K562 (cell line): ENCODE measurements at regions not wholly inside any gene's neighbourhood (a gene's known extent, or its start where the extent isn't known, plus 50 kb on each side); places are given as distances from the start of the nearest gene placed in this dataset.
A peak's percentile ranks its signal among the peaks of the same experiment; 100 is the strongest.

Experiments used
- ATAC-seq: fragments of 200-7000 bp; cut with Tn5 transposase; 3 replicates; pipeline ENCODE4 v1.9.1; 2020; ENCODE audit warnings: moderate library complexity
- BruUV-seq: library from RNA; stranded (reverse); fragments of 400-500 nt; replicated peaks from 2 replicates; lab custom pipeline; 2021; lab: Mats Ljungman, UMichigan
- CTCF ChIA-PET: fragments of 300-600 bp; formaldehyde crosslinking; extraction: SDS; loops from one replicate; lab custom pipeline; 2021; ENCODE audit warnings: low intra/inter-chr PET ratio; lab: Yijun Ruan, JAX
- POLR2A ChIA-PET: fragments of 300-600, 350-650 bp; sonication (Branson Sonifier 250); formaldehyde crosslinking; extraction: SDS; loops from one replicate; lab custom pipeline; 2021; ENCODE audit warnings: antibody characterized with exemption, inconsistent platforms; lab: Yijun Ruan, JAX
- DNase-seq, 4 experiments: peaks; one replicate each; pipeline versions ENCODE4 v3.0.0 to v3.0.0-alpha.2; 2011 to 2018; ENCODE audit warnings: low spot score in 3 of 4, mixed read lengths in 3 of 4; ENCODE audit errors: extremely low read depth in 1 of 4
- FAIRE-seq: peaks from 2 replicates; lab custom pipeline; 2011; peaks lifted over from hg19 to GRCh38; lab: Jason Lieb, UNC
- H2AFZ ChIP-seq: 2 replicates; pipeline ENCODE4 v1.6.0; 2011; ENCODE audit warnings: low read depth, low read length, control low read depth, inconsistent platforms
- H3K27ac ChIP-seq: fragments of 200-600 bp; 3 replicates; pipeline ENCODE4 v1.8.0; 2011; ENCODE audit warnings: low read depth, mild to moderate bottlenecking, control low read depth, inconsistent platforms, low read length, moderate library complexity, mixed read lengths; ENCODE audit errors: extremely low read depth
- H3K27me3 ChIP-seq, 2 experiments: fragments of 300-600 bp in 1 of 2; 2 replicates in 1 of 2; 3 replicates in 1 of 2; pipeline versions ENCODE4 v1.6.0 to v1.8.0; 2011; ENCODE audit warnings: inconsistent platforms in 2 of 2, low read length in 2 of 2, mild to moderate bottlenecking in 1 of 2, mixed read lengths in 1 of 2, moderate library complexity in 1 of 2; ENCODE audit not compliant: control insufficient read depth in 2 of 2, insufficient read depth in 2 of 2
- H3K36me3 ChIP-seq: fragments of 300-600 bp; 3 replicates; pipeline ENCODE4 v1.8.0; 2011; ENCODE audit warnings: mild to moderate bottlenecking, low read length, inconsistent platforms; ENCODE audit not compliant: control insufficient read depth, insufficient read depth
- H3K4me1 ChIP-seq, 2 experiments: fragments of 200-600 bp in 1 of 2; replicated peaks in 1 of 2; 2 replicates in 1 of 2; 3 replicates in 1 of 2; pipeline versions ENCODE4 v1.5.1 to v1.8.0; 2011; ENCODE audit warnings: inconsistent platforms in 2 of 2, low read length in 2 of 2, mild to moderate bottlenecking in 1 of 2, mixed read lengths in 1 of 2, moderate library complexity in 1 of 2; ENCODE audit not compliant: control insufficient read depth in 2 of 2, insufficient read depth in 2 of 2
- H3K4me2 ChIP-seq: 2 replicates; pipeline ENCODE4 v1.6.1; 2011; ENCODE audit warnings: low read length, control low read depth, inconsistent platforms, mixed read lengths; ENCODE audit not compliant: insufficient read depth
- H3K4me3 ChIP-seq: fragments of 200-600 bp; sonication (generic), shearing (Covaris generic); 2 replicates; pipeline ENCODE4 v1.5.1; 2016; ENCODE audit warnings: control low read depth, inconsistent platforms
- H3K79me2 ChIP-seq: fragments of 200-600 bp; 3 replicates; pipeline ENCODE4 v1.8.0; 2011; ENCODE audit warnings: low read length, inconsistent platforms; ENCODE audit not compliant: control insufficient read depth, insufficient read depth
- H3K9ac ChIP-seq, 2 experiments: 2 replicates each; pipeline versions ENCODE4 v1.6.0 to v1.6.1; 2011; ENCODE audit warnings: low read depth in 2 of 2, low read length in 2 of 2, control low read depth in 1 of 2, inconsistent platforms in 1 of 2, mild to moderate bottlenecking in 1 of 2, mixed read lengths in 1 of 2; ENCODE audit not compliant: insufficient read depth in 1 of 2
- H3K9me1 ChIP-seq: one replicate; pipeline ENCODE4 v1.6.0; 2011; ENCODE audit warnings: inconsistent platforms, mild to moderate bottlenecking, low read length, moderate library complexity; ENCODE audit not compliant: control insufficient read depth, insufficient read depth
- H3K9me3 ChIP-seq: replicated peaks from 2 replicates; pipeline ENCODE4 v1.5.1; 2011; ENCODE audit warnings: low read depth, low read length, inconsistent platforms; ENCODE audit not compliant: control insufficient read depth, insufficient read depth
- H4K20me1 ChIP-seq: replicated peaks from 2 replicates; pipeline ENCODE4 v1.6.1; 2011; ENCODE audit warnings: low read length, inconsistent platforms, mixed read lengths; ENCODE audit not compliant: control insufficient read depth, insufficient read depth
- EP300 ChIP-seq: IDR thresholded peaks from 2 replicates; pipeline ENCODE4 v1.6.1; 2012; ENCODE audit warnings: low read length, improper control_type of control experiment
- RFX1 ChIP-seq: fragments of 450-650 bp; IDR thresholded peaks from 2 replicates; pipeline ENCODE4 v1.6.1; 2016; ENCODE audit warnings: mild to moderate bottlenecking, moderate library complexity
- WGBS: fragments of 100-300 bp; shearing (Covaris generic); methylation state at CpG from one replicate; pipeline ENCODE4 v1.1.6; 2016; ENCODE audit warnings: low coverage, mixed read lengths; ENCODE audit not compliant: insufficient coverage; ENCODE audit errors: missing lambda C conversion rate; 5-methylcytosine and 5-hydroxymethylcytosine counted together
- in situ Hi-C: fragments of 300-500 bp; cut with MboI; formaldehyde crosslinking; loops from 4 replicates; pipeline ENCODE4 v1.15.0; 2018; ENCODE audit warnings: inconsistent platforms, mixed read lengths
- intact Hi-C: fragments of 100-400 bp; cut with micrococcal nuclease; formaldehyde crosslinking; loops from 2 replicates; pipeline ENCODE4 v1.14.2; 2022
- TF ChIP-seq, protein P1 (sequence below): IDR thresholded peaks from 3 replicates; pipeline ENCODE4 v1.6.1; 2011; ENCODE audit warnings: borderline replicate concordance, mild to moderate bottlenecking; ENCODE audit not compliant: insufficient read length, insufficient read depth
- TF ChIP-seq, protein P2 (sequence below), 2 experiments: IDR thresholded peaks in 1 of 2; conservative IDR thresholded peaks in 1 of 2; 2 replicates each; pipeline ENCODE4 v1.6.1; 2016; ENCODE audit warnings: low read depth in 2 of 2, mild to moderate bottlenecking in 1 of 2, missing compliant biosample characterization in 1 of 2, missing genetic modification characterization in 1 of 2, moderate library complexity in 1 of 2
- TF ChIP-seq, protein P3 (sequence below): fragments of 450-650 bp; IDR thresholded peaks from 2 replicates; pipeline ENCODE4 v1.6.1; 2016

DNA sequence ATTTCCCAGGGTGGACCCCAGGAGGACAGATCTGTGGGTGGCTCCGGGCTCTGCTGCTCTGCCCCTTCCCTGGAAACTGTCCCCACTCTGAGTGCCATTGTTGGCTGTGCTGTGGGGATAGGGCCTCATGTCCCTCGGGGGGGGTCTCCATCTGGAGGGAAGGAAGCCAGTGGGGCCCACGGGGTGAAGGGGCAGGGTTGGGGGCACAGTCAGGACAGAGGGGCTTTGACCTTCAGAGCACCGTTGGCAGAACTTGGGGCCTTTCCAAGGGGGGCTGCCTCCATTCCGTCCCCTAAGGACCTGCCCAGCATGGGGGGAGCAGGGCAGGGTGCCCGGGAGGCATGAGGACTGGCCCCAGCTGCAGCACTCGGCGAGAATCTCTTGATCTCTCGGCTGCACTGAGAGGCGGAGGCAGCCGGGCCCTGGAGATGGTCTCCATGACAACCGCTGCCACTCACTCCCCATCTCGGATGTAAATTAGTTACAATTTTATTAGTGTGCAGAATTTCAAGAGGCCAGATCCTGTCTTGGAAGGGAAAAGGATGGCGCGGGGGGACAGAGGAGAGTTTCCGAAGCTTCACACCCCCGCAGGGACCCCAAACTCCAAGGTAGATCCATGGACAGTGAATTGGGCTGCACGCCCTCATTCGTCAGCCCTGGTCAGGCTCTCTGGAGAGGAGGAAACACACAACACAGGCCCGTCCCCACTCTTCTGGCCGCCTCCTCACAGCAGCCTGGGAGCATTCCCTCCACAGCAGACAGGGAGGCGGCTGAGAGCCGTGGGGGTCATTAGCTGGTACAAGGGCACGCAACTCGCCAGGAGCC, 216.2 kb upstream of the IER5L start:
- FAIRE-seq (no peak), ATAC-seq (0 out of 3 replicates have a peak, but pooled peaks have one; percentile 43), DNase-seq (no peak)
- Histone ChIP-seq H2AFZ (no peak overlapping the region), H3K4me1 (peaks cover 6 to 10% of the 10 kb centered on the region in 2 experiments; a peak in 3 of 5 replicates), H3K36me3 (no peaks in the 10 kb centered on the region), H3K4me2 (no peak overlapping the region), H3K27me3 (peaks cover 0 to 6% of the 10 kb centered on the region in 2 experiments; a peak in 1 of 5 replicates), H3K27ac (no peak overlapping the region), H4K20me1 (no peaks in the 10 kb centered on the region), H3K79me2 (no peaks in the 10 kb centered on the region), H3K9me3 (no peaks in the 10 kb centered on the region), H3K4me3 (no peak overlapping the region), H3K9ac (no peak overlapping the region), H3K9me1 (no peaks in the 10 kb centered on the region)
- CTCF ChIA-PET: no interaction called here
- WGBS: 18% methylated on average over 23 of the region's 25 CpGs
- BruUV-seq: no TSS peak
- intact Hi-C loops: no loop called here
- in situ Hi-C loops: no loop called here
- TF ChIP-seq EP300 (no peak), RFX1 (peak; percentile 84)
- TF ChIP-seq, protein P1, sequence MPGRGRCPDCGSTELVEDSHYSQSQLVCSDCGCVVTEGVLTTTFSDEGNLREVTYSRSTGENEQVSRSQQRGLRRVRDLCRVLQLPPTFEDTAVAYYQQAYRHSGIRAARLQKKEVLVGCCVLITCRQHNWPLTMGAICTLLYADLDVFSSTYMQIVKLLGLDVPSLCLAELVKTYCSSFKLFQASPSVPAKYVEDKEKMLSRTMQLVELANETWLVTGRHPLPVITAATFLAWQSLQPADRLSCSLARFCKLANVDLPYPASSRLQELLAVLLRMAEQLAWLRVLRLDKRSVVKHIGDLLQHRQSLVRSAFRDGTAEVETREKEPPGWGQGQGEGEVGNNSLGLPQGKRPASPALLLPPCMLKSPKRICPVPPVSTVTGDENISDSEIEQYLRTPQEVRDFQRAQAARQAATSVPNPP: no peak
- TF ChIP-seq, protein P2, sequence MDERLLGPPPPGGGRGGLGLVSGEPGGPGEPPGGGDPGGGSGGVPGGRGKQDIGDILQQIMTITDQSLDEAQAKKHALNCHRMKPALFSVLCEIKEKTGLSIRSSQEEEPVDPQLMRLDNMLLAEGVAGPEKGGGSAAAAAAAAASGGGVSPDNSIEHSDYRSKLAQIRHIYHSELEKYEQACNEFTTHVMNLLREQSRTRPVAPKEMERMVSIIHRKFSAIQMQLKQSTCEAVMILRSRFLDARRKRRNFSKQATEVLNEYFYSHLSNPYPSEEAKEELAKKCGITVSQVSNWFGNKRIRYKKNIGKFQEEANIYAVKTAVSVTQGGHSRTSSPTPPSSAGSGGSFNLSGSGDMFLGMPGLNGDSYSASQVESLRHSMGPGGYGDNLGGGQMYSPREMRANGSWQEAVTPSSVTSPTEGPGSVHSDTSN (CRISPR knock-in tag; IDR thresholded peaks at IDR 0.05; ENCODE audit: low read depth): no peak
- TF ChIP-seq, protein P2 (tag; conservative IDR thresholded peaks at IDR 0.05; ENCODE audit: low read depth): 0 out of 2 replicates have a peak, but pooled peaks have one; percentile 13
- TF ChIP-seq, protein P3, sequence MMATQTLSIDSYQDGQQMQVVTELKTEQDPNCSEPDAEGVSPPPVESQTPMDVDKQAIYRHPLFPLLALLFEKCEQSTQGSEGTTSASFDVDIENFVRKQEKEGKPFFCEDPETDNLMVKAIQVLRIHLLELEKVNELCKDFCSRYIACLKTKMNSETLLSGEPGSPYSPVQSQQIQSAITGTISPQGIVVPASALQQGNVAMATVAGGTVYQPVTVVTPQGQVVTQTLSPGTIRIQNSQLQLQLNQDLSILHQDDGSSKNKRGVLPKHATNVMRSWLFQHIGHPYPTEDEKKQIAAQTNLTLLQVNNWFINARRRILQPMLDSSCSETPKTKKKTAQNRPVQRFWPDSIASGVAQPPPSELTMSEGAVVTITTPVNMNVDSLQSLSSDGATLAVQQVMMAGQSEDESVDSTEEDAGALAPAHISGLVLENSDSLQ: peak; percentile 57
- POLR2A ChIA-PET: no interaction called here
